Gastrocnemius medialis (tissue), 4 donors: ENCODE measurements at regions not wholly inside any gene's neighbourhood (a gene's known extent, or its start where the extent isn't known, plus 50 kb on each side); places are given as distances from the start of the nearest gene placed in this dataset.

Experiments used
- POLR2A ChIP-seq, 2 donors: fragments of 450-650 bp; IDR thresholded peaks; one replicate each; pipeline ENCODE4 v1.6.1; 2017; ENCODE audit warnings: antibody characterized with exemption in 2 of 2, mild to moderate bottlenecking in 2 of 2, moderate library complexity in 2 of 2
- TF ChIP-seq, protein P1 (sequence below), 5 experiments: fragments of 450-650 bp in 3 of 5; fragments of 200-600 bp in 2 of 5; sonication (generic) in 2 of 5; IDR thresholded peaks in 4 of 5; conservative IDR thresholded peaks in 1 of 5; 1 replicate in 4 of 5; 2 replicates in 1 of 5; pipeline ENCODE4 v1.5.1; 2016 to 2019; ENCODE audit warnings: antibody characterized with exemption in 5 of 5, mild to moderate bottlenecking in 3 of 5, moderate library complexity in 3 of 5

DNA sequence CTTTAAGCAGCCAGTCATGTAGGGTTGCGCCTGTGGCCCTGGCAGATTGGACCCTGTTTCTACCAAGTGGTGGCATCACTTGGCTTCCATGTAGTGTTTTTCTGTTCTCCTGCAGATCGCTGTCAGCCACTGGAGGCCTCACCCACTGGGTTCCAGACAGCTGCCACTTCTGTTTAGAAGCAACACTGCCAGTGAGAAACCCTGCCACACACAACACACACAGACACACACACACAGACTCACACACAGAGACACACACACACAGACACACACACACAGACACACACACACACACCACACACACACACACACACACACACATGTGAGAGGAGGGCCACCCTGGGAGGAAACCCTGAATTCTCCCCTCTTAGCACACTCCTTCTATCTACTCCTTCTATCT is 51.8 kb downstream of the UTRN start:
- TF ChIP-seq, protein P1, sequence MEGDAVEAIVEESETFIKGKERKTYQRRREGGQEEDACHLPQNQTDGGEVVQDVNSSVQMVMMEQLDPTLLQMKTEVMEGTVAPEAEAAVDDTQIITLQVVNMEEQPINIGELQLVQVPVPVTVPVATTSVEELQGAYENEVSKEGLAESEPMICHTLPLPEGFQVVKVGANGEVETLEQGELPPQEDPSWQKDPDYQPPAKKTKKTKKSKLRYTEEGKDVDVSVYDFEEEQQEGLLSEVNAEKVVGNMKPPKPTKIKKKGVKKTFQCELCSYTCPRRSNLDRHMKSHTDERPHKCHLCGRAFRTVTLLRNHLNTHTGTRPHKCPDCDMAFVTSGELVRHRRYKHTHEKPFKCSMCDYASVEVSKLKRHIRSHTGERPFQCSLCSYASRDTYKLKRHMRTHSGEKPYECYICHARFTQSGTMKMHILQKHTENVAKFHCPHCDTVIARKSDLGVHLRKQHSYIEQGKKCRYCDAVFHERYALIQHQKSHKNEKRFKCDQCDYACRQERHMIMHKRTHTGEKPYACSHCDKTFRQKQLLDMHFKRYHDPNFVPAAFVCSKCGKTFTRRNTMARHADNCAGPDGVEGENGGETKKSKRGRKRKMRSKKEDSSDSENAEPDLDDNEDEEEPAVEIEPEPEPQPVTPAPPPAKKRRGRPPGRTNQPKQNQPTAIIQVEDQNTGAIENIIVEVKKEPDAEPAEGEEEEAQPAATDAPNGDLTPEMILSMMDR (IDR thresholded peaks at IDR 0.05 in 4 of 5, conservative IDR thresholded peaks at IDR 0.05 in 1 of 5) = no peak
- no peak for TF ChIP-seq POLR2A (IDR thresholded peaks at IDR 0.05)
